IPS-18c (cell line): ENCODE measurements at regions not wholly inside any gene's neighbourhood (a gene's known extent, or its start where the extent isn't known, plus 50 kb on each side); places are given as distances from the start of the nearest gene placed in this dataset.
"Not testable (repeated sequence)": the region's sequence is repeated elsewhere in the genome, so short reads cannot be mapped to it uniquely, and the experiment has no call there.

Experiments
- H3K4me3 ChIP-seq: 2 replicates; pipeline ENCODE4 v1.7.0; 2013; ENCODE audit warnings: low read depth, mild to moderate bottlenecking, low read length, moderate library complexity; ENCODE audit not compliant: insufficient read depth
- H3K9me3 ChIP-seq: one replicate; pipeline ENCODE4 v1.6.1; 2013; ENCODE audit warnings: mild to moderate bottlenecking, low read length, moderate library complexity; ENCODE audit not compliant: control insufficient read depth, insufficient read depth

GRCh38 chr11:38601371-38601770 lies 2003.3 kb upstream of the RAG2 start:
- not testable (repeated sequence) for H3K9me3 ChIP-seq, H3K4me3 ChIP-seq

- Histone ChIP-seq H3K4me3 (no peak overlapping the region), H3K9me3 (no peaks in the 10 kb centered on the region)
Measured at GRCh38 chr11:38598418-38598817, 2000.4 kb upstream of the RAG2 start.

- not testable (repeated sequence) for H3K4me3 ChIP-seq, H3K9me3 ChIP-seq
Measured at GRCh38 chr11:38595359-38596016, 1997.5 kb upstream of the RAG2 start.

GRCh38 chr11:38594895-38595294 lies 1996.9 kb upstream of the RAG2 start:
- Histone ChIP-seq H3K9me3 (no peaks in the 10 kb centered on the region), H3K4me3 (no peak overlapping the region)

GRCh38 chr11:38593649-38594048 lies 1995.6 kb upstream of the RAG2 start:
- Histone ChIP-seq H3K9me3 (no peaks in the 10 kb centered on the region), H3K4me3 (no peak overlapping the region)

GRCh38 chr11:38582756-38583155 lies 1984.7 kb upstream of the RAG2 start:
- no peaks in the 10 kb centered on the region for H3K9me3 ChIP-seq
- no peak overlapping the region for H3K4me3 ChIP-seq

GRCh38 chr11:38582151-38582550 lies 1984.1 kb upstream of the RAG2 start:
- H3K9me3 ChIP-seq = no peaks in the 10 kb centered on the region
- H3K4me3 ChIP-seq = no peak overlapping the region

GRCh38 chr11:38577769-38578168 lies 1979.7 kb upstream of the RAG2 start:
- no peak overlapping the region for H3K4me3 ChIP-seq
- H3K9me3 ChIP-seq = no peaks in the 10 kb centered on the region

- Histone ChIP-seq H3K4me3 (no peak overlapping the region), H3K9me3 (no peaks in the 10 kb centered on the region)
Measured at GRCh38 chr11:38562562-38562961, 1964.5 kb upstream of the RAG2 start.

- H3K9me3 ChIP-seq = no peaks in the 10 kb centered on the region
- H3K4me3 ChIP-seq = no peak overlapping the region
Measured at GRCh38 chr11:38553148-38553547, 1955.1 kb upstream of the RAG2 start.

GRCh38 chr11:38547462-38547861 lies 1949.4 kb upstream of the RAG2 start:
- Histone ChIP-seq H3K4me3 (no peak overlapping the region), H3K9me3 (no peaks in the 10 kb centered on the region)

- Histone ChIP-seq H3K4me3 (no peak overlapping the region), H3K9me3 (no peaks in the 10 kb centered on the region)
Measured at GRCh38 chr11:38543986-38544385, 1946.0 kb upstream of the RAG2 start.

- H3K9me3 ChIP-seq = no peaks in the 10 kb centered on the region
Measured at GRCh38 chr11:38543311-38543710, 1945.3 kb upstream of the RAG2 start.

GRCh38 chr11:38538866-38539680 lies 1941.0 kb upstream of the RAG2 start:
- Histone ChIP-seq H3K9me3 (peaks cover 2% of the 10 kb centered on the region), H3K4me3 (no peak overlapping the region)

More at GRCh38 chr11:38543311-38543710, 1945.3 kb upstream of the RAG2 start:
- no peak overlapping the region for H3K4me3 ChIP-seq

- Histone ChIP-seq H3K9me3 (no peaks in the 10 kb centered on the region), H3K4me3 (no peak overlapping the region)
Measured at GRCh38 chr11:38530226-38530625, 1932.2 kb upstream of the RAG2 start.

GRCh38 chr11:38524945-38525344 lies 1926.9 kb upstream of the RAG2 start:
- no peaks in the 10 kb centered on the region for H3K9me3 ChIP-seq

GRCh38 chr11:38517991-38518390 lies 1920.0 kb upstream of the RAG2 start:
- Histone ChIP-seq H3K4me3 (no peak overlapping the region), H3K9me3 (no peaks in the 10 kb centered on the region)

More at GRCh38 chr11:38524945-38525344, 1926.9 kb upstream of the RAG2 start:
- H3K4me3 ChIP-seq = no peak overlapping the region

- not testable (repeated sequence) for H3K9me3 ChIP-seq, H3K4me3 ChIP-seq
Measured at GRCh38 chr11:38512830-38513229, 1914.8 kb upstream of the RAG2 start.
